Calu3 (cell line): ENCODE measurements at regions not wholly inside any gene's neighbourhood (a gene's known extent, or its start where the extent isn't known, plus 50 kb on each side); places are given as distances from the start of the nearest gene placed in this dataset.

Source experiments
- BruUV-seq: library from RNA; stranded (reverse); fragments of 400-500 nt; replicated peaks from 2 replicates; lab custom pipeline; 2021; lab: Mats Ljungman, UMichigan
- CTCF ChIA-PET: fragments of 300-600 bp; sonication (Branson Sonifier 250); formaldehyde crosslinking; loops from one replicate; lab custom pipeline; 2022; ENCODE audit warnings: antibody characterized with exemption; lab: Charles Lee
- DNase-seq: peaks from one replicate; pipeline ENCODE4 v3.0.0; 2022
- H3K27ac Mint-ChIP-seq: one replicate; pipeline ENCODE4 v1.8.0; 2022; ENCODE audit warnings: mixed read lengths; ENCODE audit not compliant: unreplicated experiment
- H3K27me3 Mint-ChIP-seq: one replicate; pipeline ENCODE4 v1.8.0; 2022; ENCODE audit warnings: mixed read lengths; ENCODE audit not compliant: unreplicated experiment
- H3K36me3 Mint-ChIP-seq: one replicate; pipeline ENCODE4 v1.8.0; 2022; ENCODE audit warnings: mild to moderate bottlenecking, moderate library complexity, mixed read lengths; ENCODE audit not compliant: insufficient read depth, unreplicated experiment
- H3K4me1 Mint-ChIP-seq: one replicate; pipeline ENCODE4 v1.8.0; 2022; ENCODE audit warnings: mild to moderate bottlenecking, low read depth, mixed read lengths; ENCODE audit not compliant: unreplicated experiment
- H3K4me3 Mint-ChIP-seq: one replicate; pipeline ENCODE4 v1.8.0; 2022; ENCODE audit warnings: mild to moderate bottlenecking, low read depth, moderate library complexity, mixed read lengths; ENCODE audit not compliant: unreplicated experiment
- H3K9me3 Mint-ChIP-seq: one replicate; pipeline ENCODE4 v1.8.0; 2022; ENCODE audit warnings: low read depth, mixed read lengths; ENCODE audit not compliant: unreplicated experiment
- intact Hi-C: fragments of 100-400 bp; cut with micrococcal nuclease; formaldehyde crosslinking; loops from one replicate; pipeline ENCODE4 v1.10.0; 2022; ENCODE audit not compliant: unreplicated experiment
- TF ChIP-seq, protein P1 (sequence below): fragments of 200-600 bp; IDR thresholded peaks from one replicate; pipeline ENCODE4 v1.8.0; 2022; ENCODE audit warnings: antibody characterized with exemption; ENCODE audit not compliant: unreplicated experiment

GRCh38 chr21:35360870-35361570 lies 311.9 kb upstream of the RUNX1 start:
- DNase-seq: no peak
- Mint-ChIP-seq H3K9me3 (no peaks in the 10 kb centered on the region), H3K36me3 (no peaks in the 10 kb centered on the region), H3K4me3 (no peak overlapping the region), H3K4me1 (no peaks in the 10 kb centered on the region), H3K27me3 (no peaks in the 10 kb centered on the region), H3K27ac (no peak overlapping the region)
- TF ChIP-seq, protein P1, sequence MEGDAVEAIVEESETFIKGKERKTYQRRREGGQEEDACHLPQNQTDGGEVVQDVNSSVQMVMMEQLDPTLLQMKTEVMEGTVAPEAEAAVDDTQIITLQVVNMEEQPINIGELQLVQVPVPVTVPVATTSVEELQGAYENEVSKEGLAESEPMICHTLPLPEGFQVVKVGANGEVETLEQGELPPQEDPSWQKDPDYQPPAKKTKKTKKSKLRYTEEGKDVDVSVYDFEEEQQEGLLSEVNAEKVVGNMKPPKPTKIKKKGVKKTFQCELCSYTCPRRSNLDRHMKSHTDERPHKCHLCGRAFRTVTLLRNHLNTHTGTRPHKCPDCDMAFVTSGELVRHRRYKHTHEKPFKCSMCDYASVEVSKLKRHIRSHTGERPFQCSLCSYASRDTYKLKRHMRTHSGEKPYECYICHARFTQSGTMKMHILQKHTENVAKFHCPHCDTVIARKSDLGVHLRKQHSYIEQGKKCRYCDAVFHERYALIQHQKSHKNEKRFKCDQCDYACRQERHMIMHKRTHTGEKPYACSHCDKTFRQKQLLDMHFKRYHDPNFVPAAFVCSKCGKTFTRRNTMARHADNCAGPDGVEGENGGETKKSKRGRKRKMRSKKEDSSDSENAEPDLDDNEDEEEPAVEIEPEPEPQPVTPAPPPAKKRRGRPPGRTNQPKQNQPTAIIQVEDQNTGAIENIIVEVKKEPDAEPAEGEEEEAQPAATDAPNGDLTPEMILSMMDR: no peak
- CTCF ChIA-PET: no interaction called here
- intact Hi-C loops: no loop called here
- no TSS peak for BruUV-seq

DNA sequence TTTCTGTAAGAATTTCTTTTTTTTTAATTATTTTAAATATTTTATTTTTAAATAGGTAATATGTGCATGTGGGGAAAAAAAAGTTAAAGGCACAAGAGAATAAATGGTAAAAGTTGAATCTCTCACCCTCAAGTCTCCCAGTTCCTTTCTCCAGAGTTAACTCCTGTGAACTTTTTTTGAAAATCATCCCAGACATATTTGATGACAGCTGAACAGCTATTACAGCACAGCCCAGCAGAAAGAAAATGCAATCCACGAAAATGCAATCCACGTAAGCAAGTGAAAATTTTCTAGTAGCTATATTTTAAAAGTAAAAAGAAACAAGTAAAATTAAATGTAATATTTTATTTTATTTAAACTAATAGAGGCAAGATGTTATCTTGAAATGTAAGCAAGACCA lies 310.0 kb upstream of the RUNX1 start:
- intact Hi-C loops: no loop called here
- H3K4me1 Mint-ChIP-seq: no peaks in the 10 kb centered on the region

GRCh38 chr21:35358008-35358407 lies 308.9 kb upstream of the RUNX1 start:
- H3K27ac Mint-ChIP-seq: no peak overlapping the region
- CTCF ChIA-PET: no interaction called here
- no peak for DNase-seq
- no peaks in the 10 kb centered on the region for H3K27me3 Mint-ChIP-seq
- intact Hi-C loops: no loop called here
- no peak overlapping the region for H3K4me3 Mint-ChIP-seq
- TF ChIP-seq, protein P1: no peak
- no peaks in the 10 kb centered on the region for H3K4me1 Mint-ChIP-seq
- no TSS peak for BruUV-seq
- no peaks in the 10 kb centered on the region for H3K36me3 Mint-ChIP-seq
- no peaks in the 10 kb centered on the region for H3K9me3 Mint-ChIP-seq

More for the DNA sequence above, 310.0 kb upstream of the RUNX1 start:
- CTCF ChIA-PET: no interaction called here
- Mint-ChIP-seq H3K27ac (no peak overlapping the region), H3K4me3 (no peak overlapping the region), H3K36me3 (no peaks in the 10 kb centered on the region), H3K9me3 (no peaks in the 10 kb centered on the region), H3K27me3 (no peaks in the 10 kb centered on the region)
- TF ChIP-seq, protein P1: no peak
- no TSS peak for BruUV-seq
- DNase-seq: no peak

DNA sequence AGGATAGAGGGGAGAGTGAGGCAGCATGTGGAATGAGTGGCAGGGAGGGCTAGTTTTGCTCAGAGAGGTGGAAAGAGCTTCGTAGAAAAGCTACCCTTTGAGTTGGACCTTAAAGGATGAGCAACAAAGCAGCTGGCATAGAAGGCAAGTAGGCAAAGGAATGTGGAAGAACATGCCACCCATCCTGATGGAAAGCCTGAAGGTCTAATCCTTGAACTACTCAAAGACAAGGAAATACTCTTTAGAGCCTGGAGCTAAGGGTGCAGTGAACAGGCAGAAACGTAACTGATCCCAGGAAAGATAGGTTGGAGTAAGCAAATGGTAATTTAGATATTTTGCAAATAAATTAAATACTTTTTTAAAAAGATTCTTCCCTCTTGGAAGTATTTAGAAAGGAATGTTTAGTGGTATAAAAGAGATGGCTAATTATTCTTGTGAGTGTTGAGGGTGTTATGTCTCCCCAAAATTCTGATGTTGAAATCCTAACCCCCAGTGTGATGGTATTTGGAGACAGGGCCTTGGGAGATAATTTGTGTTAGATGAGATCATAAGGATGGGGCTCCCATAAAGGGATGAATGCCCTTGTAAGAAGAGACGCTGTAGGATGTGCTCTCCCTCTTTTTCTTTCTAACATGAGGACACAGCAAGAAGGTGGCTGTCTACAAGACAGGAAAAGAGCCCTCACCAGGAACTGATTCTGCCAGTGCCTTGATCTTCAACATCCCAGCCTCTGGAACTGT lies 308.1 kb upstream of the RUNX1 start:
- intact Hi-C loops: no loop called here
- Mint-ChIP-seq H3K9me3 (no peaks in the 10 kb centered on the region), H3K4me3 (no peak overlapping the region), H3K27me3 (no peaks in the 10 kb centered on the region), H3K4me1 (no peaks in the 10 kb centered on the region), H3K27ac (no peak overlapping the region), H3K36me3 (no peaks in the 10 kb centered on the region)
- CTCF ChIA-PET: no interaction called here
- TF ChIP-seq, protein P1: no peak
- BruUV-seq: no TSS peak
- no peak for DNase-seq
